HG03025 (cell line): ENCODE measurements at regions not wholly inside any gene's neighbourhood (a gene's known extent, or its start where the extent isn't known, plus 50 kb on each side); places are given as distances from the start of the nearest gene placed in this dataset.
"Not testable (repeated sequence)": the region's sequence is repeated elsewhere in the genome, so short reads cannot be mapped to it uniquely, and the experiment has no call there.

Source experiments
- ATAC-seq: cut with Tn5 transposase; IDR thresholded peaks from one replicate; pipeline ENCODE4 v1.9.1; 2021; ENCODE audit warnings: mild to moderate bottlenecking, moderate library complexity; ENCODE audit not compliant: unreplicated experiment, low FRiP score

GRCh38 chr12:25787701-25788100, 170.8 kb upstream of the RASSF8 start:
- ATAC-seq: no peak

GRCh38 chr12:25788707-25789442, 169.6 kb upstream of the RASSF8 start:
- ATAC-seq: no peak

DNA sequence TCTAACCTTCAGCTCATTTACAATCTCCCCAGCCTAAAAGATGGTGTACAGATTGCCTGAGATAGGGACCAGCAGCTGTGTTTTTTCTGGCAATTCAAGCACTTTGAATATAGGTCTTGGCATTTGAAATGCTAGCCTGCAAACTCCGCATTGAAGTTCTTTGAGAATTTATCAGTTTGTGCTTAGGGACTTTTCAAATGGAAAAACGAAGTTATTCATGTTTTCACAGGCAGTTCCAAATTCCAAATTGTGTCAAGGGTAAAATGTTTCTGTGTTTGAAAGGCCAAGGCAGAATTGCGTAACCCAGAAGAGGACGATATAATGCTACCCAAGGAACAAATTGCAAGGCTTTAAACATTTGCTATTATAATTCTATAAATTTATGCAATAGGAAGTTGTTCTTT, 168.9 kb upstream of the RASSF8 start:
- no peak for ATAC-seq

DNA sequence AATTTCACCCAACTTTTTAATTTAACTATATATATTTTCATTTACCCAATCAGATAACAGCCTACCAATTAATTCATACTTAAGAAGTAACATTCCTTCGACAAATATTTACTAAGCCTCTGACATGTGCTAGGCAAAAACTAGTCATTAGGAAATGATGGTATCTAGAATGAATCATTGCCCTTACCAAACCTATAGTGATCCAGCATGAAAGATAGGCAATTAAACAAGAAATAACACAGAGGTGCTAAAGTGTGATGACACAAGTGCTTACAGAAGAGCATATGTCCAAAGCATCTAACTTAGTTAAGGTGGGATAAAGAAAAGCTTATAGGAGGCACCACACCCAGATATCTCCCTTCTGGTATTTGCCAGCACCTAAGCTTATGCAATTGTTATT, 166.5 kb upstream of the RASSF8 start:
- ATAC-seq: no peak

DNA sequence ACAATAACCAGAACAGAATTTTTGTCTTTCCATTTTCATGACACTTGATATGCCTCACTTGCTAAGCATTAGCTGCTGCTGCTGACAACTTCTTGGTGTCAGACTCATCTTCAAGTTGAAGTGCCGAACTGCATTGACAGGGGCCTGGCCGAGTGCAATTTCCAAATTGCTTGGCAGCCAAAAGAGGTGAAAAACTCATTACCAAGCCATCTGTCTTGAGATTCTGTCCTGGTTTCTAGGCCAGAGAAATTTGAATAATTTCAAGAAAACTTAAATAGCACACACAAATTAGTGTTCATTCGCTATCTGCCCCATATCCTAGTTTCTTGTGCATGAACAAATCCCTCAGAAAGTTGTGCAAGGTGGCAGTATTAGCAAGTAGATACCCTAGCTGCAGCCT, 165.3 kb upstream of the RASSF8 start:
- ATAC-seq: no peak

GRCh38 chr12:25794571-25794970, 163.9 kb upstream of the RASSF8 start:
- ATAC-seq: no peak

DNA sequence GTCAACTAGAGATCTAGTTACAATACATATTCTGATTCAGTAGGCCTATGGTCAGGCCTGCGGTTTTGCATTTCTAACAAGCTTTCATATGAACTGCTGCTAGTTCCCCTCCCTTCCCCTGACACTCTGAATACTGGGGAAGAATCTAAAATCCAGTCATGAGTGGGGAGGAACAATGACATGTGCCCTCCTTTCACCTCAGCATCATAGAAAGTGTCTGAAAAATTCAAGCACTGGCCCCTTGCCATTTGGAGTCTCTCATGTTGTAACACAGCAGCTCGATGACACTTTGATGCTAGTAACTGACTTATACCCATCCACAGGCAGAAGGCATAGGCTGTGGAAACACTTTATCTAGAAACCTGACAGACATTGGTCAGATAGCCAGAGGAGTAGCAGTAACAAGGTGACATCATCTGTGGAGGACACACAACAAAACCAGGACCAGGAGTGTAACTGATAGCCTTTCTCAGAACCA, 161.9 kb upstream of the RASSF8 start:
- no peak for ATAC-seq

- ATAC-seq: no peak
Measured at GRCh38 chr12:25797386-25797785, 161.1 kb upstream of the RASSF8 start.

DNA sequence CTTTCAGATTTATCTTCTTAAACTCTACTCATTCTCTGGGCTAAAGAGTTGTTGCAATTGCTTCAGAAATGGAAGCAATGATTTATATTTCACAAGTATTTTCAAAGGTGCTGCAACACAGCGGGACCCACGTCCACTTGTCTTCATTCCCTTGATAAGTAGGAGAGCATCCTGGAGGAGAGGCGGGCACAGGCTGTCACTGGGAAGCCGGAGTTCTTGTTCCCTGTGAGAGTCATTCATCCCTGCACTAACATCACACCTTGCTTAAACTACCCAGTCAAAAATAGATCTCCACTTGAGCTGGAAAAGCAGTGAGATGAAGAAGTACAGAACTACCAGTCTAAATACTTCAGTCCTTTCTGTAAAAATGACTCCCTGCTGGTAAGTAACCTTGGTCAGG, 160.5 kb upstream of the RASSF8 start:
- ATAC-seq: no peak

DNA sequence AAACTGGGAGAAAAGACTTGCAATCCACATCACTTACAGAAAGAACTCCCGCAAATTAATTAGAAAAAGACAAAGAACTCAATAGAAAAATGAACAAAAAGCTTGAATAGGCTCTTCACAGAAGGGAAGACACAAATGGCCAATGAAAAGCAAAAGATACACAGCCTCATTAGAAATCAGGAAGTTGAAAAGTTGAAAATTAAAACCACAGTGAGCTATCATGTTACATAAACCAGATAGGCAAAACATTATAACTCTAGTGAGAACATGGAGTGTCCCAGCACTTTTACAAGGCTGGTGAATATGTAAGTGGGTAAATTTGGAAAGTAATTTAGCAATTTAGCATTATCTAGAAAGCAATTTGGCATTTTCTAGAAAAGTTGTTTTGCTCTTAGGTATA, 158.4 kb upstream of the RASSF8 start:
- ATAC-seq: no peak

DNA sequence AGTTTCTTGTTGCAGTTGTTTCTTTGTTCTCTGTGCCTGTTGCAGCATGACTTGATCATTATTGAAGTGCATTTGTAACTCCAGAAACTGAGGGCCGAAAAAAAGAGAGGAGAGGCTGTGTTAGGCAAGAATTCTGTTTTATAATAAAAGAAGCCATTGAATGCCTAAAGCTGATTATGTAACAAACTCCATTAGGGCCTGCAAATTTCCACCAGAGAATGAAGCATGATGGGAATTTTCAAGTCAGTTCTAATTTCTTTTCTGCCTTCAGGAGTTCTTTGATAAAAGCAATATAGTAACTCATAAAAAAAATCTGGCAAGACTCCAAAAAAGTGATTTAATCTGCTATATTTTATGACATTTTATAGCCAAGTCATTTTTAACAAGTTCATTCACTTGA, 156.7 kb upstream of the RASSF8 start:
- no peak for ATAC-seq

- no peak for ATAC-seq
Measured at GRCh38 chr12:25802143-25802542, 156.3 kb upstream of the RASSF8 start.

DNA sequence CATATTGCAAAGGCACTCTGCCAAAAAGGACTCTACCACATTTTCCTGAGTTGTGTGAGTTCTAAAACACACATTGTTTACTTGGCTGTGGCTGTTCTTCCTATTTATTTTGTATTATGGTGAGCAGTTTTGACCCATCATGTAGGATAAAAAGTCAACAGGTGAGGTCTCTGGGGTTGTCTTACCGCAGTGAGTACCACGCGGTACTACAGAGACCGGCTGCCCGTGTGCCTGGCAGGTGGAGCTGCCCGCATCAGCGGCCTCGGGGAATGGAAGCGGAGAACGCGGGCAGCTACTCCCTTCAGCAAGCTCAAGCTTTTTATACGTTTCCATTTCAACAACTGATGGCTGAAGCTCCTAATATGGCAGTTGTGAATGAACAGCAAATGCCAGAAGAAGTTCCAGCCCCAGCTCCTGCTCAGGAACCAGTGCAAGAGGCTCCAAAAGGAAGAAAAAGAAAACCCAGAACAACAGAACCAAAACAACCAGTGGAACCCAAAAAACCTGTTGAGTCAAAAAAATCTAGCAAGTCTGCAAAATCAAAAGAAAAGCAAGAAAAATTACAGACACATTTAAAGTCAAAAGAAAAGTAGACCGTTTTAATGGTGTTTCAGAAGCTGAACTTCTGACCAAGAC, 155.3 kb upstream of the RASSF8 start:
- ATAC-seq: not testable (repeated sequence)

- ATAC-seq: not testable (repeated sequence)
Measured at GRCh38 chr12:25804286-25804685, 154.2 kb upstream of the RASSF8 start.

- ATAC-seq: no peak
Measured at GRCh38 chr12:25806271-25806670, 152.2 kb upstream of the RASSF8 start.

- no peak for ATAC-seq
Measured at GRCh38 chr12:25808604-25809003, 149.9 kb upstream of the RASSF8 start.

DNA sequence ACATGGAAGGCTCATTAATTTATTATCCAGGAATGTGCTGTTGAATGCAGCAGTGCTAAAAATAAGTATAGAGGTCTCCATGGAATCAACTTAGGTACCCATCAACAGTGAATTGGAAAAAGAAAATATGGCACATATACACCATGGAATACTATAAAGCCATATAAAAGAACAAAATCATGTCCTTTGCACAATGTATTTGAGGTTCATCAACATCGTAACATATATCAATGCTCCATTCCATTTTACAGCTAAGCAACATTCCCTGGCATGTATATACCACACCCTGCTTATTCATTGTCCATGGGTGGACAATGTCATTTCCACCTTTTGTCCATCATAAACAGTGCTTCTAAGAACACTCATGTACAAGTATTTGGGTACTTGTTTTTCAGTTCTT, 147.8 kb upstream of the RASSF8 start:
- ATAC-seq: no peak

DNA sequence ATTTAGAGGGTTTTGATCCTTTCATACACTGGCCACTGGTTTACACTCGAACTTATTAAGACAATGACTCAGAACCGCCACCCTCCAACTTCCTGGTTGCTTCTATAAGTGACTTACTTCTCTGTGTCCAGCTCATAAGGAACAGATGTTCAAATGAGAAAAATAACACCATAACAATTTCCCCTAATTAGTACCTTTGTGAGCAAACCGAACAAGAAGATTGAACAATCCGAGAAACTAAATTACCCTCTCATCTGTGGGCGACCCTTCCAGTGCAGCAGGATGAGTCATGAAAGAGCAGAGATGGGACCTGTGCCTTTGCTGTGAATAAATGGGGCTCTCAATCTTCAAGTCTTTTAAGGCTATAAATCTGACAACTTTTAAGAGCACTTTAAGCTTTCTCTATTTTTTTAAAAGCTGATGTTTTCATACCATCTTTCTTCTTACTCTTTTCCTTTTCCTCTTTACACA, 146.8 kb upstream of the RASSF8 start:
- no peak for ATAC-seq

GRCh38 chr12:25812295-25812694, 146.2 kb upstream of the RASSF8 start:
- no peak for ATAC-seq

DNA sequence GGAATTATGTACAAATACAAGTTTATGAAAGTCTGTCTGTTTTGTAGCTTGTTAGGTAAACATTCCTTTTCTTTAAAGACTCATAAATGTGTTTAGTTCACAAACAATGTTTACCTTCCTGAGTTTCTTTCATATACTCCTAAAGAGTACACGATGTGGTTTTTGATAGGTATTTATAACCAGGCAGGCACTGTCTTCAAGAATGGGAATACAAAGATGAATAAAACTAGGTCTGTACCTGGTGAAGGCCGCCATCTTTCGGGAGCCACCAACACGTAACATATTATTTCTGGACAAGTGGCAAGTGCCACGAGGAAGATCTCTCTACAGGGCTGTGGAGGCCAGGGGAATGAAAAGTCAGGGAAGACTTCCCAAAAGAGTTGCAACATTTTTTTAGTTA, 144.6 kb upstream of the RASSF8 start:
- no peak for ATAC-seq

DNA sequence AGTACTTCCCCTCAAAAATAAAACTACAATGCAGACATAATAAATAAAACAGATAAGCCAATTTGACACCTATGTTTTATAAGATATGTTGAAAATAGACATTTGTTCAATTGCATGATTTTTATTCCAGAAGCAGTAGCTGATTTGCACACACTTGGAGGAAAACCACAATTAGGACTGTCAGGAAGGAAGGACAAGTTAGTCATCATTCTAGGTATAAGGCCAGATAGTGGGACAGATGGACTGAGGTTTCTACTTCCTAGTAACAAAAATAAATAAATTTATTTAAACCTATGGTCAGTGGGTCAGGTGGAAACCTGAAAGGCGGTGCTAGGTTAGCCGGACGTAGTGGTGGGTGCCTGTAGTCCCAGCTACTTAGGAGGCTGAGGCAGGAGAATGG, 141.8 kb upstream of the RASSF8 start:
- no peak for ATAC-seq

- no peak for ATAC-seq
Measured at GRCh38 chr12:25817166-25817565, 141.3 kb upstream of the RASSF8 start.
